ENCODE measurements at regions not wholly inside any gene's neighbourhood (a gene's known extent, or its start where the extent isn't known, plus 50 kb on each side); places are given as distances from the start of the nearest gene placed in this dataset.

DNA sequence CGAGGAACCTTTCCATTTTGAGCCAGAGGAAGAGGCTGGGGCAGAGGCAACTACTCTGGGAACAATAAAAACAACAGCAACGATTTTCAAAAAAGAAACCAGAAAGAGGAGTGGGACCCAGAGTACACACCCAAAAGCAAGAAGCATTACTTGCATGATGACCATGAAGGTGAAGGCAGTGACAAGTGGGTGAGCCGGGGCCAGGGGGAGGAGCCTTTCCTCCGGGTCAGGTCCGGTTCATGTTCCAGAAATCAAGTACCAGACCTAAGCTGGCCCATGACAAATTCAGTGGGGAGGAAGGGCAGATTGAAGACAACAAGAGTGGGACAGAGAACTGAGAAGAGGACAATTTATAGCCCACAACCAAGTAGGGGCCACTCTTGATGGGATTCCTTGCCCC, 77.2 kb upstream of the STT3B start:
- Histone ChIP-seq H3K9ac (replicated peaks; ENCODE audit: extremely low read depth, insufficient read depth, low read length) (no peak overlapping the region), H3K36me3 (ENCODE audit: control insufficient read depth in 2 of 2, extremely low read depth in 1 of 2, insufficient read depth in 2 of 2, low read length in 2 of 2) (no peaks in the 10 kb centered on the region), H3K79me2 (ENCODE audit: control insufficient read depth, insufficient read depth, low read length) (no peaks in the 10 kb centered on the region), H3K4me3 (replicated peaks in 1 of 3; ENCODE audit: insufficient read depth in 1 of 3, low read depth in 1 of 3, low read length in 3 of 3) (no peak overlapping the region), H4K20me1 (replicated peaks; ENCODE audit: control insufficient read depth, extremely low read depth, insufficient read depth, low read length) (no peaks in the 10 kb centered on the region), H2AFZ (ENCODE audit: low read depth, low read length) (no peak overlapping the region), H3K4me2 (ENCODE audit: insufficient read depth, low read length) (no peak overlapping the region), H3K9me1 (replicated peaks; ENCODE audit: control insufficient read depth, extremely low read depth, insufficient read depth, low read length) (no peaks in the 10 kb centered on the region), H3K27ac (ENCODE audit: insufficient read depth, low read depth, low read length) (no peak overlapping the region), H3K9me3 (replicated peaks; ENCODE audit: control insufficient read depth, insufficient read depth, low read length) (no peaks in the 10 kb centered on the region), H3K27me3 (ENCODE audit: control insufficient read depth in 2 of 2, insufficient read depth in 2 of 2, low read length in 2 of 2) (peaks cover 2 to 3% of the 10 kb centered on the region in 2 experiments), H3K4me1 (ENCODE audit: control insufficient read depth, extremely low read depth, insufficient read depth, low read length) (no peaks in the 10 kb centered on the region)
- dilution Hi-C loops (cut with MboI; ENCODE audit: extremely low pct_ligation_motif_present, low sequenced_read_pairs) (no loop called here), intact Hi-C loops (cut with micrococcal nuclease) (no loop called here)
- CTCF ChIA-PET, result no interaction called here
- TF ChIP-seq EZH2 (IDR thresholded peaks at IDR 0.05; ENCODE audit: borderline replicate concordance, low read depth, low read length, severe bottlenecking) (no peak), MYC (IDR thresholded peaks at IDR 0.05; ENCODE audit: low read depth, low read length) (no peak), GATA2 (IDR thresholded peaks at IDR 0.05; ENCODE audit: insufficient read depth, insufficient read length, low read depth, low read length) (no peak), CTCF (IDR thresholded peaks at IDR 0.05; ENCODE audit: extremely low read depth in 1 of 2, insufficient read depth in 1 of 2, low read depth in 1 of 2, low read length in 2 of 2) (no peak), POLR2AphosphoS5 (IDR thresholded peaks at IDR 0.05; ENCODE audit: insufficient read depth, low read depth, low read length) (no peak), JUN (IDR thresholded peaks at IDR 0.05; ENCODE audit: borderline replicate concordance, insufficient read depth, insufficient read length, low read depth) (no peak)
- TF ChIP-seq, protein P1, sequence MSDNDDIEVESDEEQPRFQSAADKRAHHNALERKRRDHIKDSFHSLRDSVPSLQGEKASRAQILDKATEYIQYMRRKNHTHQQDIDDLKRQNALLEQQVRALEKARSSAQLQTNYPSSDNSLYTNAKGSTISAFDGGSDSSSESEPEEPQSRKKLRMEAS (IDR thresholded peaks at IDR 0.05; ENCODE audit: insufficient read depth, insufficient read length), result no peak
- no peak for FAIRE-seq
- DNase-seq (ENCODE audit: low read depth, low spot score), result no peak
- no TSS peak for BruUV-seq (replicated peaks)
- POLR2A ChIA-PET, result no interaction called here

All from endothelial cell of umbilical vein (primary cell).